ENCODE measurements at regions not wholly inside any gene's neighbourhood (a gene's known extent, or its start where the extent isn't known, plus 50 kb on each side); places are given as distances from the start of the nearest gene placed in this dataset.

- no peak for DNase-seq (ENCODE audit: low spot score)
Observed at GRCh38 chr18:43642727-43643330, 365.5 kb upstream of the SYT4 start.

- no peak for DNase-seq (ENCODE audit: low spot score)
Observed at GRCh38 chr18:43648002-43648401, 370.7 kb upstream of the SYT4 start.

- no peak for DNase-seq (ENCODE audit: low spot score)
Observed at GRCh38 chr18:43649649-43650357, 372.5 kb upstream of the SYT4 start.

GRCh38 chr18:43650426-43650825 is 373.1 kb upstream of the SYT4 start:
- no peak for DNase-seq (ENCODE audit: low spot score)

- DNase-seq (ENCODE audit: low spot score): no peak
Observed at GRCh38 chr18:43651057-43651456, 373.8 kb upstream of the SYT4 start.

GRCh38 chr18:43656547-43656946 is 379.3 kb upstream of the SYT4 start:
- no peak for DNase-seq (ENCODE audit: low spot score)

- DNase-seq (ENCODE audit: low spot score): peak; percentile 31
Observed at GRCh38 chr18:43661570-43661969, 384.3 kb upstream of the SYT4 start.

GRCh38 chr18:43662657-43663056 is 385.4 kb upstream of the SYT4 start:
- peak; percentile 8 for DNase-seq (ENCODE audit: low spot score)

GRCh38 chr18:43663159-43663558 is 385.9 kb upstream of the SYT4 start:
- DNase-seq (ENCODE audit: low spot score): no peak

GRCh38 chr18:43664487-43665008 is 387.3 kb upstream of the SYT4 start:
- no peak for DNase-seq (ENCODE audit: low spot score)

GRCh38 chr18:43665105-43665788 is 388.0 kb upstream of the SYT4 start:
- DNase-seq (ENCODE audit: low spot score): peak; percentile 29

- DNase-seq (ENCODE audit: low spot score): no peak
Observed at GRCh38 chr18:43668866-43669265, 391.6 kb upstream of the SYT4 start.

- DNase-seq (ENCODE audit: low spot score): peak; percentile 29
Observed at GRCh38 chr18:43671431-43671830, 394.1 kb upstream of the SYT4 start.

GRCh38 chr18:43680096-43680495 is 402.8 kb upstream of the SYT4 start:
- no peak for DNase-seq (ENCODE audit: low spot score)

GRCh38 chr18:43681661-43682060 is 404.4 kb upstream of the SYT4 start:
- no peak for DNase-seq (ENCODE audit: low spot score)

- no peak for DNase-seq (ENCODE audit: low spot score)
Observed at GRCh38 chr18:43682196-43682595, 404.9 kb upstream of the SYT4 start.

- DNase-seq (ENCODE audit: low spot score): no peak
Observed at GRCh38 chr18:43686709-43687108, 409.4 kb upstream of the SYT4 start.

GRCh38 chr18:43692099-43692690 is 414.9 kb upstream of the SYT4 start:
- DNase-seq (ENCODE audit: low spot score): no peak

GRCh38 chr18:43702399-43702798 is 425.1 kb upstream of the SYT4 start:
- no peak for DNase-seq (ENCODE audit: low spot score)

GRCh38 chr18:43703050-43703449 is 425.8 kb upstream of the SYT4 start:
- no peak for DNase-seq (ENCODE audit: low spot score)

GRCh38 chr18:43705850-43706249 is 428.6 kb upstream of the SYT4 start:
- DNase-seq (ENCODE audit: low spot score): no peak

- no peak for DNase-seq (ENCODE audit: low spot score)
Observed at GRCh38 chr18:43710135-43710534, 432.8 kb upstream of the SYT4 start.

Measured in A172 (cell line).